ENCODE measurements at regions not wholly inside any gene's neighbourhood (a gene's known extent, or its start where the extent isn't known, plus 50 kb on each side); places are given as distances from the start of the nearest gene placed in this dataset.
"Not testable (repeated sequence)": the region's sequence is repeated elsewhere in the genome, so short reads cannot be mapped to it uniquely, and the experiment has no call there.

DNA sequence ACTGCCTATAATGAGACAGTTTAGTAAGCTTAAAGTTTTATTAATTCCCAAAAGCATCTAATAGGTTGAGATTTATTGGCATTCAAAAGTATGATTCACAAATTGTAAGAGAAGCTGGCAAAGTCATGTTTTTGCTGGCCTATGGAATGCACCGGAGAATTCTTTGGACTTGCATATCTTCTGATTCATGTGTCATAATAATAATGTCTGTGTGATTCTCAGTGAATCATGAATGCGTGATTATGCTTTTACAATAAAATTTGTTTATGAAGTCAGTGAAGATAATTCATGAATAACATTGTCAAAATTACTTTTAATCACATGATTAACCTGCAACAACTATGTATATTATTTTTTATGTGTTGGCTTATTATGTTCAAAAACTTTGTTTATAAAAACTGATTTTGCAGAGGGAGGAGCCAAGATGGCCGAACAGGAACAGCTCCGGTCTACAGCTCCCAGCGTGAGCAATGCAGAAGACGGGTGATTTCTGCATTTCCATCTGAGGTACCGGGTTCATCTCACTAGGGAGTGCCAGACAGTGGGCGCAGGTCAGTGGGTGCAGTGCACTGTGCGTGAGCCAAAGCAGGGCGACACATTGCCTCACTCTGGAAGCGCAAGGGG, 389.2 kb downstream of the SRGAP2C start:
- DNase-seq (ENCODE audit: low read depth in 2 of 2) = not testable (repeated sequence)

DNA sequence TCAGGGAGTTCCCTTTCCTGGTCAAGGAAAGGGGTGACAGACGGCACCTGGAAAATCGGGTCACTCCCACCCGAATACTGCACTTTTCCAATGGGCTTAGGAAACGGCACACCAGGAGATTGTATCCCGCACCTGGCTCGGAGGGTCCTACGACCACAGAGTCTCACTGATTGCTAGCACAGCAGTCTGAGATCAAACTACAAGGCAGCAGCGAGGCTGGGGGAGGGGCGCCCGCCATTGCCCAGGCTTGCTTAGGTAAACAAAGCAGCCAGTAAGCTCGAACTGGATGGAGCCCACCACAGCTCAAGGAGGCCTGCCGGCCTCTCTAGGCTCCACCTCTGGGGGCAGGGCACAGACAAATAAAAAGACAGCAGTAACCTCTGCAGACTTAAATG, 389.7 kb downstream of the SRGAP2C start:
- DNase-seq (ENCODE audit: low read depth in 2 of 2) = not testable (repeated sequence)

DNA sequence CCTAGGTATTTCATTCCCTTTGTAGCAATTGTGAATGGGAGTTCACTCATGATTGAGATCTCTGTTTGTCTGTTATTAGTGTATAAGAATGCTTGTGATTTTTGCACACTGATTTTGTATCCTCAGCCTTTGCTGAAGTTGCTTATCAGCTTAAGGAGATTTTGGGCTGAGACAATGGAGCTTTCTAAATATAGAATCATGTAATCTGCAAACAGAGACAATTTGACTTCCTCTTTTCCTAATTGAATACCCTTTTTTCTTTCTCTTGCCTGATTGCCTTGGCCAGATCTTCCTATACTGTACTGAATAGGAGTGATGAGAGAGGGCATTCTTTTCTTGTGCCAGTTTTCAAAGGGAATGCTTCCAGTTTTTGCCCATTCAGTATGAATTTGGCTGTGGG, 398.1 kb downstream of the SRGAP2C start:
- not testable (repeated sequence) for DNase-seq (ENCODE audit: low read depth in 2 of 2)

DNA sequence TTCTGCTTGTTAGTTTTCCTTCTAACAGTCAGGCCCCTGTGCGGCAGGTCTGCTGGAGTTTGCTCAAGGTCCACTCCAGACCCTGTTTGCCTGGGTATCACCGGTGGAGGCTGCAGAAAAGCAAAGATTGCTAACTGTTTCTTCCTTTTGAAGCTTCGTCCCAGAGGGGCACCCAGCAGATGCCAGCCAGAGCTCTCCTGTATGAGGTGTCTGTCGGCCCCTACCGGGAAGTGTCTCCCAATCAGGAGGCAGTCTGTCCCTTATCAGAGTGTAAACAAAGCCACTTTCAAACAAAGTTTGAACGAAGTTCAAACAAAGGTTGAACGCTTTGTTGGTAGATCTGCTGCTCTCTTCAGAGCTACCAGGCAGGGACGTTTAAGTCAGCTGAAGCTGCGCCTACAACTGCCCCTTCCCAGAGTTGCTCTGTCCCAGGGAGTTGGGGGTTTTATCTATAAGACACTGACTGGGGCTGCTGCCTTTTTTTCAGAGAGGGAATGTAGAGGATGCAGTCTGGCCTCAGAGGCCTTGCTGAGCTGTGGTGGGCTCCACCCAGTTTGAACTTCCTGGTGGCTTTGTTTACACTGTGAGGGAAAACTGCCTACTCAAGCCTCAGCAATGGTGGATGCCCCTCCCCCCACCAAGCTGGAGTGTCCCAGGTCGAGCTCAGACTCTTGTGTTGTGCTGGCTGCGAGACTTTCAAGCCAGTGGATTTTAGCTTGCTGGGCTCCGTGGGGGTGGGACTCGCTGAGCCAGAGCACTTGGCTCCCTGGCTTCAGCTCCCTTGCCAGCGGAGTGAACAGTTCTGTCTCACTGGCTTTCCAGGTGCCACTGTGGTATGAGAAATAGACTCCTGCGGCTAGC, 401.8 kb downstream of the SRGAP2C start:
- DNase-seq (ENCODE audit: low read depth in 2 of 2) = no peak

DNA sequence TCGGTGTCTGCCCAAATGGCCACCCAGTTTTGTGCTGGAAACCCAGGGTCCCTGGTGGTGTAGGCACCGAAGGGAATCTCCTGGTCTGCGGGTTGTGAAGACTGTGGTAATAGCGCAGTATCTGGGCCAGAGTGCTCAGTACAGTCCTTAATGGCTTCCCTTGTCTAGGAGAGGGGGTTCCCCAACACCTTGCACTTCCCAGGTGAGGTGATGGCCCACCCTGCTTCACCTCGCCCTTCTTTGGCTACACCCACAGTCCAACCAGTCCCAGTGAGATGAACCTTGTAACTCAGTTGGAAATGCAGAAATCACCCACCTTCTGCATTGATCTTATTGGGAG, 402.4 kb downstream of the SRGAP2C start:
- no peak for DNase-seq (ENCODE audit: low read depth in 2 of 2)

DNA sequence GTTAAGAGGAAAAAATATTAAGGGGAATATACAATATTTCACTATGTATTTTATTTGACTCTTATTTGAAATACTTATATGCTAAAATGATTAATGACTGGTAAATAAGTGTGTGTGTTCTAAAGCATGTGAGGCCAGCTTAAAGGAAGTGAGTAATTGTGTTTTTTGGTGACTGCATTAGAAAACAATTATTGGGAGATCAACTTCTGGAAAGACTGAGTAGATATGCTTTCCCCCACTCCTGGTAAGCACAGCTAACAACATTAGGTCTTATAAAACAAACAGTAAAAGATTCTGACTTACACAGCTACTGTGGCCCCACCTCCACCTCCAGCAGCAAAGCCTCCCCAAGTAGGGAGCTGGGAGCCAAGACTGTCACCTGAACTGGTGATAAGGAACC, 403.0 kb downstream of the SRGAP2C start:
- no peak for DNase-seq (ENCODE audit: low read depth in 2 of 2)

DNA sequence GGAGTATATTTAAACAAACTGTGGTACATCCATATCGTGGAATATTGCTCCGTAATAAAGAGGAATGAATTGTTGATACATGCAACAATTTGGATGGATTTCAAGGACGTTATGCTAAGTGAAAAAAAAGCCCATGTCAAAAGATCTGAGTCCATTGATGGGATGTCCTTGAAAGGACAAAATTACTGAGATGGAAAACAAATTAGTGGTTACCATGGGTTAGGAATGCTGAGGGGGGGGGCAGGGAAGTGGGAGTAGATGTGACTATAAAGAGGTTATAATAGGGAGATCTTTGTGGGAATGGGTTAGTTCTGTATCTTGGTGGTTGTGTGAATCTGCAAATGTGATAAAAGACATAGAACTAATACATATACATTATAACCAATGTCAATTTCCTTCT, 409.3 kb downstream of the SRGAP2C start:
- no peak for DNase-seq (ENCODE audit: low read depth in 2 of 2)

DNA sequence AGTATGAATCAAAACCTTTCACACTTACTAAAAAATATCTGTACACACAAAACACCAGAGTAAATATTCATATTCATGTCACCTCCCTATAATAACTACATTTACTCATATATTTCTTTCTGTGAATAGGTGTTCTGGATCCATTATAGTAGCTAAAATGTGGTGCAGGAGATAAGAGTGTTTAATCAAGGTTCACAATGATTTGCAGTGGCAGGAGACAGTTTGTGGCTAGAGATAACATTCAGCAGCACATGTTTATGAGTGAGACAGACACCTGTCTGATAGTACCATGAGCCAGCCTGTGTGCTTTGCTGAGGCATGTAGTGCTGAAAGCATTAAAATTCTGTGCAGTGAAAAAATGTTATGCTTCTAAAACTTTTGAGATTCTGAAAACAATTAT, 410.3 kb downstream of the SRGAP2C start:
- DNase-seq (ENCODE audit: low read depth in 2 of 2) = no peak

DNA sequence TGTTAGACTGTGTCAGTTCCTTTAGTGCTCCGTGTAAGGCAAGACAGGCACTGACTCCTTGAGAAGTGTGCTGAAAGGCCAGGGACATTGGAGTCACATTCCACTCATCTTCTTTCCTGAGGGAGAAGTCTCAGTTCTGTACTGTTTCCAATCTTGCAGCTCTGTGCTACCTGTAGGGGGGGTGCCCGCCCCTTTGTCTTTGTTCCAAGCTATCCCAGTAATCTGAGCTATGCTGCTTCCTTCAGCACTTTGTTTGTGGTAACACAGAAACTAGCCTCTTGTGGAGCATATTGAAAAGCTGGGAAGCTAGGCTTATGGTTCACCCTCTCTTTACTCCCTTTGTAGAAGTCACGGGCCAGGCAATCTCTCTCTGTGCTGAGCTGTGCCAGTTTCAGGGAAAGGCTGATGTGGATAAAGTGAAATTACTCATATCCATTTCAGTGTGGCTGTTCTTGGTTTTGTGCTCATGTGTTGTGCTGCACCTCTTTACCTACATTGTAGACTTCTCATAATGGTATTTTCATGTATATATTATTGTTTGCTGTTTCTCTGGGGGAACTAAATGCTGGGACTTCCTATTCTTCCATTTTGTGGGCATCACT, 420.2 kb downstream of the SRGAP2C start:
- DNase-seq (ENCODE audit: low read depth in 2 of 2) = not testable (repeated sequence)

DNA sequence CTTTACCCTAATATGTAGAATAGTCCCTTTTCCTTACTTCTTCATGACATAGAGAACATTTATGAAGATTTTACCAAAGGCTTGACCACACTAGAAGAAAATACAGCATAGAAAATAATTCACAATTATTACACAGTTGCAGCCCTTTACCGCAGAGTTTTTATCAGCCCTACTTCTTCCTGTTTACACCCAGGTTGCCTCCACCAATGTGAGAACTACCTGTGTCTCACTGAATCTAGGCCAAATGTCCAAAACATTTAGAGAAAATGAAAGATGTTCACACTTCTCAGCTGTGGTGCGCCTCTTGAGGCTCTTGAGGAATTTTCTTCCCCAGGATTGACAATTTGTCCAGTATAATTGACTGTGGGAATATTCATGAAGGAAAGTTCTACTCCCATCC, 422.7 kb downstream of the SRGAP2C start:
- not testable (repeated sequence) for DNase-seq (ENCODE audit: low read depth in 2 of 2)

All from activated CD4-positive, alpha-beta T cell treated with anti-CD3 and anti-CD28 coated beads for 24 hours (primary cell).